Loucy (cell line): ENCODE measurements at regions not wholly inside any gene's neighbourhood (a gene's known extent, or its start where the extent isn't known, plus 50 kb on each side); places are given as distances from the start of the nearest gene placed in this dataset.

Source experiments
- CTCF ChIP-seq: fragments of 200-600 bp; sonication (generic); conservative IDR thresholded peaks from 2 replicates; pipeline ENCODE4 v1.5.1; 2014; ENCODE audit warnings: mild to moderate bottlenecking, antibody characterized with exemption, low read length
- EZH2phosphoT487 ChIP-seq: fragments of 200-600 bp; IDR thresholded peaks from 2 replicates; pipeline ENCODE4 v1.6.1; 2018; ENCODE audit warnings: antibody characterized with exemption, mild to moderate bottlenecking, moderate library complexity, borderline replicate concordance

GRCh38 chr5:89208811-89209210, 325.8 kb upstream of the MEF2C start:
- TF ChIP-seq EZH2phosphoT487 (no peak), CTCF (no peak)
